HG03457 (cell line): ENCODE measurements at regions not wholly inside any gene's neighbourhood (a gene's known extent, or its start where the extent isn't known, plus 50 kb on each side); places are given as distances from the start of the nearest gene placed in this dataset.
"Not testable (repeated sequence)": the region's sequence is repeated elsewhere in the genome, so short reads cannot be mapped to it uniquely, and the experiment has no call there.

ENCODE experiments used
- ATAC-seq: cut with Tn5 transposase; IDR thresholded peaks from one replicate; pipeline ENCODE4 v1.9.1; 2021; ENCODE audit warnings: moderate number of reproducible peaks; ENCODE audit not compliant: unreplicated experiment

DNA sequence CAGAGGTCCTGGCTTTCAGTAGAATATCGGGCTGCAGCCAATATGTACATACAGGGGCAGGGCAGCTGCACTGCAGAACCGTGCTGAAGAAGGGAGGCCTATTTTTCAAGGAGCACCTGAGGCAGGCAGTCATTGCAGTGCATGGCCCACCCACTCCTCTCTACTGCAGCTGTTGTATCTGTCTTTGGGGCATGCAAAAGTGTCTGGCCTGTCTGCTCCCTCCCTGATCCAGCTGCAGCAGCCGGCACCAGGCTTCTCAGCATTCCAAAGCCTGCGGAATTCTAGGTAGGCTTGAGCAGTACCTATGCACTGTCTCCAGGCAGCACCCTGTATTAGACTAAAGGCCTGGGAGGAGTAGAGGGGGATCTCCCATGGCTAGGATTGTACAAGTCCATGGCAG, 415.2 kb upstream of the MAGEB16 start:
- ATAC-seq: no peak

DNA sequence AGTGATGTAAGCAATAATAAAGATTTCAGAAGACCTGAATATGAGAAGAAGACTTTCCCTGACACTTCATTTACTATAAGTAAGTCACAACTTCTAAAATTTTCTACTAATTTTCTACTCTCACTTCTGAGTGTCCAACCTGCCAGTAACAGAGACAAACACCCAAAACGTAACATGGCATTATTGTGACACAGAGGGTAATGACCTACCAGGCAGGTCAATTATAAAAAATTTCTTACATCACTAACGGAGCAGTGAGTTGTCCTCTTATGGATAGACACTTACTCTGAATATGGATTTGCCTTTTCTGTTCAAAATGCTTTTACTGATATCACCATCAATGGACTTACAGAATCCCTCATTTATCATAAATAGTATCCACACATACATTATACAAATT, 405.9 kb upstream of the MAGEB16 start:
- no peak for ATAC-seq

DNA sequence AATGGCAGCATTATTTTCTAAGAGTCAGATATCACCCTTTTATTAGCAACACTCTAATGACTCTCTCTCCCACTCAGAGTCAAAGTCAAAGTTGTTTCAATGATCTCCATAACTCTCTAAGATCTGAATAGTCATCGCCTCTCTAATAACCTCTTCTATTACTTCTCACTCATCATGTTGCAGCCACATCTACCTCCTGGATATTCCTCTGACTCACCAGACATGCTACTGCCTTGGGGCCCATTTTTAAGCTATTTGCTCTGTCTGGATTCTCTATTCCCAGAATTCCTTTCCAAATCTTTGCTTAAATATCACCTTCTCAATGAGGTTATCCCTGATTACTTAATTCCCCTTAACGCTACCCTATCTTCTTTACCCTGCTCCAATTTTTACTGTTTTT, 391.8 kb upstream of the MAGEB16 start:
- ATAC-seq: no peak

DNA sequence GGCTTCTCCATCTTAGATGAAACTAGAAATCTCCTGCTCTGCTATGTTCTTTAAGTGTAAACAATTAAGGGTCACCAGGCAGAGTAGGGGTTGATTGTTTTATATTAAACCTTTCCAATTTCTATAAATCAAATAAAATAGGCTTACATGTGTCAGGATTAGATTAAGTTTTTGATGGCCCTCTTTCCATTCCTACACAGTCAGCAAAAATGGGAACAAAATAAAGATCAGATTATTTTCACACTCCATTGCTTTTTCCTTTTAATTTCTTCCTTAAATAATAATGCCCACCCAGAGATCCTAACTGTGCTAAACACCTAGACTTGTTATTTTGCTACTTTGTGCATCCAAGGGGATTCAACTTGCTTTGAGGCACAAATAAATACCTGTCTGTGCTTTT, 381.4 kb upstream of the MAGEB16 start:
- ATAC-seq: no peak

DNA sequence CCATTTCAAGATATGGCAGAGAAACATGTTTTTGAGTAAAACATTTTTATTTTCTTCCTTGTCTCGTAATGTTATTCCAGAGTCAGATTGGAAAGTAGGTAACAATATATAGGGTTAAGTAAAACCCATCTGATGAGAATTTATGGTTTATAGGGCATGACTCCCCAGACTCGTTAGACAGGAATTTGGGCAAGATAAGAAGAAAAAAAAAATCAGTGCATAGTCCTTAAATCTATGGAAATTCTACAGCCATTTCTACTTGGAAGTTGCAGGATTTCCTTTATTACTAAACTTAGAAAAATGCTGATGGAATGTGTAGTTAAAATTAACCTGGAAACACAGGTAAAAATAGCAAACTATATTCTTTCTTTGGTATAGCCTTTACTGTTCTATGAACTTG, 366.1 kb upstream of the MAGEB16 start:
- no peak for ATAC-seq

- no peak for ATAC-seq
Measured at GRCh38 chrX:35439034-35439660, 359.0 kb upstream of the MAGEB16 start.

GRCh38 chrX:35439692-35440091, 358.4 kb upstream of the MAGEB16 start:
- no peak for ATAC-seq

DNA sequence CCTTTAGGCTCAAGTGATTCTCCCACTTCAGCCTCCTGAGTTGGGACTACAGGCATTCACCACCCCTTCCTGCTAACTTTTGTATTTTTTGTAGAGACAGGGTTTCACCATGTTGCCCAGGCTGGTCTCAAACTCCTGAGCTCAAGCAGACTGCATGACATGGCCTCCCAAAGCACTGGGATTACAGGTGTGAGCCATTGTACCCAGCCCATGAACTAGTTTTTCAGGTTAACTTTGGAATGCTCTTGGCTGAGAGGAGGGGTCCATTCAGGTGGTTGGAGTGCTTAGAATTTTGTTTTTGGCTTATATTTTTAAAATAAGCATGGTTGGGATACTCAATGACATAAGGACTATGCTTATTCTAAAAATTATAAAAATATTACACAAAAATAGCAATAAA, 355.7 kb upstream of the MAGEB16 start:
- ATAC-seq: no peak

DNA sequence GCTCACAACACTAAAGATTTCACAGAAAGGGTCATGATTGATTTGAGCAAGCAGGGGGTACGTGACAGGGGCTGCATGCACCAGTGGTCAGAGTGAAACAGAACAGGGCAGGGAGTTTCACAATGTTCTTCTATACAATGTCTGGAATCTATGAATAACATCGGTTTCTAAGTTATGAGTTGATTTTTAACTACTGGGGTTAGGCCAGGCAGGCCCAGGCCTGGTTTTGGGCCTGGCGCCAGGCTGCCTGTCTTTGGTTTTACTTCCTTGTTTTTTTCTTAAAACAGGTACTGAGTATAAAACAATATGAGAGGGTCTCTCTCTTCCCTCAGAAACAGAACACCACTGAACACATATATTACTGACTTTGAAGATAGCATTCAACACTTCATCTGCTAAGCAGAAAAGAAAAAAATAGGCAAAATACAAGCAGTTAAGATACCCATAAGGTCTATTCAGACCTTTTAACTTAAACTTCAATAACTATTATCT, 355.0 kb upstream of the MAGEB16 start:
- not testable (repeated sequence) for ATAC-seq

DNA sequence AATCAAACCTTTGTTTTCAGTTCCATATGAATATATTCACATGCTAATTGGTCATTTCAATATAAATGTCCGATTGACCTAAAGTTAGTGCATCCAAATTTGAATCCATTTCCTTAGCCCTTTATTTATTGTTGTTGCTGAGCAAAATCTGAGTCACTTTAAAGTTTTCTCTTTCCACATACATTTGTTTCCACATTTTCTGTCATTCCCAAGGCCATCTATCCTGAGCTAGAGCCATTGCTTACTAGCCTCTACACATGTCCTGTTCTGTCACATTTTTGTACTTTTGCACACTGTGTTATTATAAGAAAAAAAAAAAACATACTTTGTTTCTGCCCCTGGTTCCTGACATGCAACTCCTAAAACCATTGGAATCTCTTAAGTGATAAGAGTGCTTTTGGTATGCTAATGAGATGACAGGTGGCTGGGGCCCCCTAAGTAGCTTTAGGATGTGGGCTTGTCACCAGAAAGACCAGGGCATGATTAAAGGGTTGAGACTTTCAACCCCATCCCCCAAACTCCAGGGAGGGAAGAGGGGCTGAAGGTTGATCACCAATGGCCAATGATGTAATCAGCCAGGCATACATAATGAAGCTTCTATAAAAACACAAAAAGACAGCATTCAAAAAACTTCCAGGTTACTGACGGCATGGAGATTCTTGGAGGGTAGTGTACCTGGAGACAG, 353.3 kb upstream of the MAGEB16 start:
- no peak for ATAC-seq

GRCh38 chrX:35445912-35446311, 352.2 kb upstream of the MAGEB16 start:
- no peak for ATAC-seq

- no peak for ATAC-seq
Measured at GRCh38 chrX:35456891-35457290, 341.3 kb upstream of the MAGEB16 start.

- ATAC-seq: no peak
Measured at GRCh38 chrX:35458142-35458541, 340.0 kb upstream of the MAGEB16 start.

GRCh38 chrX:35461164-35461563, 337.0 kb upstream of the MAGEB16 start:
- ATAC-seq: no peak

DNA sequence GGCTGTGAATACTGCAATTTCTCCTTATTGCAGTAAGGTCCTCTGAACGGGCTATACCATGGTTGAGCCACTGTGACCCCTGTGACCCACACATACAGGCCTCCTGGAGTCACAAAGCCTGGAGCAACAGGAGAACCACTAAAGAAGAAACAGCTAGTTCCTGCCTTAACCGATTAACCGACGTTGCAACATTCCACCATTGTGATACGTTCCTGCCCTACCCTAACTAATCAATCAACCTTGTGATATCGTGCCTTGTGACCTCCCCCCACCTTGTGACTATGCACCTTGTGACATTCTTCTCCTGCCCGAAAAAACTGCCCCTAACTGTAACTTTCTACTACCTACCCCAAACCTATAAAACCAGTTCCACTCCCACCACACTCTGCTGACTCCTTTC, 301.5 kb upstream of the MAGEB16 start:
- ATAC-seq: not testable (repeated sequence)

DNA sequence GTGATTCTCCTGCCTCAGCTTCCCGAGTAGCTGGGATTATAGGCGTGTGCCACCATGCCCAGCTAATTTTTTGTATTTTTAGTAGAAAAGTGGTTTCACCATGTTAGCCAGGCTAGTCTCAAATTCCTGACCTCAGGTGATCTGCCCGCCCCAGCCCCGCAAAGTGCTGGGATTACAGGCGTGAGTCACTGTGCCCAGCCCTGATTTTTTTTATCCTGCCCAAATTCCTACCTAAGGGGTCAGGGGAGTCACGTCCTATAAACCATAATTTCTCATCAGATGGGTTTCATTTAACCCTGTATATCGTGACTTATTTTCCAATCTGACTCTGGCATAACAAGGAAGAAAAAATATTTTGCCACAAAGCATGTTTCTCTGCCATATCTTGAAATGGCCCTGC, 300.7 kb upstream of the MAGEB16 start:
- ATAC-seq: not testable (repeated sequence)

GRCh38 chrX:35499071-35499862, 298.9 kb upstream of the MAGEB16 start:
- ATAC-seq: no peak

DNA sequence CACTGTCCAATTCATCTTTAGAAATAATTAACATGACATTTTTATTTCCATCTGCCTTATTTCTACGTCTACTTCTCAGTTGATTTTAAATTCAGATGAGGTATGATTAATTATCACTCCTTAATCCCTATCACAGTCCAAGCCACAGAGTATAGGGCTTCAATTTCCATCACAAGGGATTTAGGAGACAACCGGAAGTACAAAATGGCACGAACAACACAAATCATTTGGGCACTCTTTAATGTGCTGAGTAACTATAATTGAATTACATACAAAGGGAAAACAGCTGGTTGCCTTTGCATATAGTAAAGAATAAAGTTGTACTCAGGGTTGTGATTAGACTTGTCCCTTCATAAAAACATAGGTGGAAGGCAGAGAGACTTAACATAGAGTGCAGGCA, 290.4 kb upstream of the MAGEB16 start:
- ATAC-seq: no peak

DNA sequence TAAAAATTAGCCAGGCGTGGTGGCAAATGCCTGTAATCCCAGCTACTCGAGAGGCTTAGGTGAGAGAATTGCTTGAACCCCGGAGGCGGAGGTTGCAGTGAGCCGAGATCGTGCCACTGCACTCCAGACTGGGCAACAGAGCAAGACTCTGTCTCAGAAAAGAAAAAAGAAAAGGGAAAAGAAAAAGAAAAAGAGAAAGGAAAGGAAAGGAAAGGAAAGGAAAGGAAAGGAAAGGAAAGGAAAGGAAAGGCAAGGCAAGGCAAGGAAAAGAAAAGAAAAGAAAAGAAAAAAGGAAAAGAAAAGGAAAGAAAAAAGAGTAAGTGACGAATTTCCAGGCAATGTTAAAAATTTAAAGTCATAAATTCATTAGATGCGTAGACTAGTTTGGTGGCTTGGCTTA, 250.1 kb upstream of the MAGEB16 start:
- ATAC-seq: not testable (repeated sequence)

DNA sequence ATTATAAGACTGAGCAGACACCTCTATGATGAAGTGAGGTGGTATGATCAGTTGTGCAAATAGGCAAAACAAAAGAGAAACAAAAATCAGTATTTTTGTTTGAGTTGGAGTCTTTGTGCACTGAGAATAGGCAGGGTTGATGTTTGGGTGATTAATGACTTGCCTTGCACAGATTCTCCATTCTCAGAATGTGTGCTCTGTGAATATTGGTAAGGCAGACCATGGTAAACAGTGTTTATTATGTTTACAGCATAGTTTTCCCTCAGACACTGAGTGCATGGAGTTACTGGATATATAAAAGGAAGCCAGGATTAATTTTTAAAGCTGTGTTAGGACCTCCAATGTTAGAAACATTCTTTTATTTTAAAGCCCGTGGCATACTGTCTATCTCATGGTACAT, 240.2 kb upstream of the MAGEB16 start:
- no peak for ATAC-seq

DNA sequence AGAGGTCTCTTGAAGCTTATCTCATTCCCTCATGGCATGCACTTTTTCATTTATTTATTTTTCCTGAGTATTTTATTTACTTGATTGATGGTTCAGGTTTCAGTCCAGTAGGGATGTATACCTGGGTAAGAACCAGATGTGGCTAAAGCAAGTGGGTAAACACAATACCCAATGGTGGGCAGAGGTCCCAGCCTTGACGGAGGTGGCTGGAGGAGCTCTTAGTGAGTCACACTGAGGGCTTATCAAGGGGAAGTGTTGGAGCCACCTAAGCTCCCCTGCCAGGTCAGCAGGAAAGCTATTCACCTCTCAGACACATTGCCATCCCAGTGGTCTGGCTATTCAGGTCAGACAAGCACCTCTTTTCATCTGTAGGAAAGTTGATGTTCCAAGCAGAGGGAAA, 236.2 kb upstream of the MAGEB16 start:
- ATAC-seq: no peak

DNA sequence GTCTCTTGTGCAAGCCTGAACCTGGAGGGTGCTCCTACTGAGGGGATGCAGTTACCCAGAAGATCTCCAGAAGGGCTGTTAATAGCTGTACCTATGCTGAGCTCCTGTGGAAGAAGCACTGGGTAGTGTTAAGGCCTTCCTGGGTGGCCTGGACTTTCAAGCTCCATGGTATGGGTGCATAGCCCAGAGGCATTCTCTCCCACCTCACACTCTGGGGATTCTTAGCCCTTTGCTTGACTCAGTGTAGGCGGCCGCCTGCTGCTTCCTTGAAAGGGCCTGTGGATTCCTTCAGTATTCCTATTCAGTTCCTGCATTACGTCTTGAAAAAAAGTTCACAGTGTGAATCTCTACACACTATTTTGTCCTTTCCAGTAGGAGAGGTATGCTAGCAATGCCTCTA, 235.7 kb upstream of the MAGEB16 start:
- ATAC-seq: no peak
